ENCODE measurements at regions not wholly inside any gene's neighbourhood (a gene's known extent, or its start where the extent isn't known, plus 50 kb on each side); places are given as distances from the start of the nearest gene placed in this dataset.

DNA sequence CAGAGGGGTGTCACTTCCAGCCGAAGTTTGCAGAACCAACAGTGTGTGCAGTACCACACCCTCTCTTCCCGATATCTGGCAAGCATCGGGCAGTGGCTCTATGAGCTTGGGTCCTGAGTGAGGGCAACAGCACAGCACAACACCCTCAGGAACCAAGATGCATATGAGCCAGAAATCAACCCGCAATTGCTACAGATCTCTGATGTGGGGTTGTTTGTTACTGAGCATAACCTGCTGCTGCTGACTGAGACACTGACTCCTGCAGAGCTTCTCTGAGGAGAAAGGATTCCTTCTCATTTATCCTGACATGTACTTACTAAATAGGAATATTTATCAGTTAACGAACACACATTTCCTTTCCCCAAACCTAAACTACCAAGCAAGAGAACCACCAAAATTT is 218.3 kb downstream of the RBFOX3 start:
- intact Hi-C loops (cut with micrococcal nuclease) = loop anchor here (10.0 kb wide), 2 partner anchors 208 to 298 kb away; no protein-coding TSS in a partner anchor
- no peak for DNase-seq
- no peak for ATAC-seq

GRCh38 chr17:79391376-79392233 is 219.2 kb downstream of the RBFOX3 start:
- intact Hi-C loops (cut with micrococcal nuclease) = loop anchor here (10.0 kb wide), 2 partner anchors 207 to 297 kb away; no protein-coding TSS in a partner anchor

GRCh38 chr17:79389896-79390295 is 221.0 kb downstream of the RBFOX3 start:
- intact Hi-C loops (cut with micrococcal nuclease) = loop anchor here (10.0 kb wide), 2 partner anchors 205 to 295 kb away; no protein-coding TSS in a partner anchor

More at GRCh38 chr17:79391376-79392233, 219.2 kb downstream of the RBFOX3 start:
- DNase-seq (peak; percentile 79), ATAC-seq (peak; percentile 67)

GRCh38 chr17:79388556-79389295 is 222.1 kb downstream of the RBFOX3 start:
- ATAC-seq (peak; percentile 77), DNase-seq (peak; percentile 69)
- intact Hi-C loops (cut with micrococcal nuclease) = no loop called here

More at GRCh38 chr17:79389896-79390295, 221.0 kb downstream of the RBFOX3 start:
- ATAC-seq (no peak), DNase-seq (no peak)

DNA sequence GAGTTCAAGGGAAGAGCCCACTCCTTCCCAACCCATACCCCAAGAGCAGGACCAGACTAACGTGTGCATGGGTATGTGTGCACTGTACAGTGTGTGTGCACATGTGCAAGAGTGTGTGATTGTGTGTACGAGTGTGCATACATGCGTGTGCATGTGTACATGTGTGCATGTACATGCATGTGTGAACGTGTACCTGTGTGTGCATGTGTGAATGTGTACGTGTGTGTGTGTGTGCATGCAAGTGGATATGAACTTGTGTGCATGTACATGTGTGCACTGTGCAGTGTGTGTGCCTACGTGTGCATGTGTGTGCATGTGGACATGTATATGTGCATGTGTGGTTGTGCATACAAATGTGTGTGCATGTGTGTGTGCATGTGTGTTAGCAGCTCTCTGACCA is 223.1 kb downstream of the RBFOX3 start:
- DNase-seq (no peak), ATAC-seq (no peak)
- intact Hi-C loops (cut with micrococcal nuclease) = no loop called here

GRCh38 chr17:79385962-79386563 is 224.8 kb downstream of the RBFOX3 start:
- intact Hi-C loops (cut with micrococcal nuclease) = no loop called here
- DNase-seq = no peak
- ATAC-seq = no peak

DNA sequence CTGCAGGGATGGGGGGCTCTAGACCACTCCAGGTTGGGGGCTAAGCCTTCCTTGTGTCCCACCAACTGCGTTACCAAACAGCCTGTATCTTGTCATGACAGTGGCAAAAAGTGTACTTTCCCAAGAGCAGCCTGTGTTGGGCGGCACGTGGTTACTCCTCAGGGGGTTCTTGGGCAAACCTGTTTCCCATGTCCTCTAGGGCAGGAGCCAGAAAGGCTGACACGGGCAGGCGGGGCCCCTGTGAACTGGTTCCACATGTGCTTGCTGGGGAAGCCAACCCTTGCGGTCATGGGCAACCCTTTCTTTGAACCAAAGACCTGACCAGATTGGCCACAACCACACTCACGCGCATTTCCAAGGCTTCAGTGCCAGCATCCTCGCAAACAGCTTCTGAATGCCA is 228.5 kb downstream of the RBFOX3 start:
- ATAC-seq (no peak), DNase-seq (no peak)
- intact Hi-C loops (cut with micrococcal nuclease) = no loop called here

DNA sequence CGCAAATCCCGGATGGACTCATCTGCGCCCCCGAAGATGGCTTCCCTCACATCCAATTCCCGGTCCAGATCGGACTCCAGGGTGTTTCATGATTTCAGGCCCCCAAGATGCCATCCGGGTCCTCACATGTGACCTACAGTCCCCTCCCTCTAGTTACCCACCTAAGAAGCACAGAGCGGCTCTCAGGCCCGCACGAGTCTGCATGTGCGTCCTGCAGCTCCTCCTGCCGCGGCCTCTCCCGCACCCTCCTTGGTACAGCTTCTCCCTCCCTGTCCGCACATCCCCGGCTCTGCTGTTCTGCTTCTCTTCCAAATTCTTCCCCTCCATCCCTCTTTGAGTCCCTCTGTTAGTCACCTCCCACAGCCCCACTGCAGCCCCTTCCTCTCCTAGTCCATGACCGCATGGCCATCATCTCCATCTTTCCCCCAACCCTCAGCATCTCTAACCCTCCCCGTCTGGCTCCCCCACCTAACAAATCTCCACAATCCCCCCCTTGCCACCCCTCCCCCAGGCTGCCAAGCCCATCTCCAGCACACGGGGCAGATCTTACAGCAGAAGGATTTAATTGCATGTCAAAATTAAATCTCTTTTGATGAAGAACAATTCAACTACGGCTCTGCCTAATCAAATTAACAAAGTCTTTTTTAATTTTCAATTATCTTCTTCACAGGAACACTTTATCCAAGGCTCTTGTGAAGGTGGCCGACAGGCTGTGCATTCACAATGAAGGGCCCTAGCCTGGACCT is 231.0 kb downstream of the RBFOX3 start:
- intact Hi-C loops (cut with micrococcal nuclease) = no loop called here
- ATAC-seq = no peak
- DNase-seq = no peak

GRCh38 chr17:79377230-79377786 is 233.5 kb downstream of the RBFOX3 start:
- ATAC-seq (no peak), DNase-seq (no peak)
- intact Hi-C loops (cut with micrococcal nuclease) = no loop called here

DNA sequence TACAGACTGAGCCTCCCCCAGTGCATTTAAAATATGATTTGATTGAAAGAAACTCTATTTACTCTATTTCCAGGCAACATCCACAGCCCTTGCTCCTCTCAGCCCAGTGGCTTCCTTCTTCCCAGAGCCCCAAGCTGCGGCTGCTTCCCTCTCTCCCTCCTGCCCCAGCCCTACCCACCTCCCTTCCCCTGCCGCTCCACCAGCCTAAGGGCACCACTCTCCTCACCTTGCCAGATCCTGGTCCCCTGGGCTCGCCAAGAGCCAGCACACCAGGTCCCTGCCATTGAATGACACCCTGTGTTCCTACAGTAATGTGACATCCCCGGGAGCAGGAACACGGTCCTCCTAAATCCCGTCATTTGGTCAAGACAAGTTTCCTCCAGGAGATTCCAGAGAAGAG is 236.0 kb downstream of the RBFOX3 start:
- DNase-seq = no peak
- no peak for ATAC-seq
- intact Hi-C loops (cut with micrococcal nuclease) = no loop called here

GRCh38 chr17:79374087-79374689 is 236.7 kb downstream of the RBFOX3 start:
- ATAC-seq = no peak
- intact Hi-C loops (cut with micrococcal nuclease) = no loop called here
- no peak for DNase-seq

DNA sequence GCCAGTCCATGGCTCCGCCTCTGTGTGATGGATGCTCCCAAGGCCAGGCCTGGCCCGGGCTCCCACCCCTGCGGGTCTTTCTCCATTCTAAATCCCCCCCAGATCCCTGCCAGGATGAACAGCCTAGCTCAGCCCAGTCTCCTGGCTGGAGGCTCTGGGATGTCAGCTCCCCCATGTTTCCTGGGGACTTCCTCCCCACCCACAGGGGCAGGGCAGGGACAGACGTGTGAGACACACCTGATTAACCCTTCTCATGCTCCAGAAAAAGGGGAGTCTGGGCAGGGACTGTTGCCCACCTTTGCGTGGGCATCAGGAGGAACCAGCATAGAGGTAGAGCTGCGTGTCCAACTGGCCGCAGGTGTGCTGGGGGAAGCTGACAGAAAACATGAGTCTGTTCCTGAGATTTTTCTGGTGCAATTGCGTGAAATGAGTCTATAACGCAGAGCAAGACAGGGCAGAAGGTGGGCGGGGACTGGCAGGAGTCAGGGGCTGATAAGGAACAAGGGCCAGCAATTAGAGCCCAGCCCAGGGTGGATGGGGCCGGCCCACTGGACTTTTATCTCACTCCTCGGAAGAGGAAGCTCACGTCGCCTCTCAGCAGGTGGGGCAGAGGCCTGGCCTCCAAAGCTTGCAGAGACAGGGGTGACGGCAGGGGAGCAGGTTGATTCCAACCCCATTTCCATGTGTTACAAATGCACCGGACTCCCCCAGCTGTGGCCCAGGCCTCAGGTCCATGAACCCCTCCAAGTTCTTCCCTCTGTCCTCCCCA is 238.2 kb downstream of the RBFOX3 start:
- intact Hi-C loops (cut with micrococcal nuclease) = no loop called here
- ATAC-seq (no peak), DNase-seq (no peak)

DNA sequence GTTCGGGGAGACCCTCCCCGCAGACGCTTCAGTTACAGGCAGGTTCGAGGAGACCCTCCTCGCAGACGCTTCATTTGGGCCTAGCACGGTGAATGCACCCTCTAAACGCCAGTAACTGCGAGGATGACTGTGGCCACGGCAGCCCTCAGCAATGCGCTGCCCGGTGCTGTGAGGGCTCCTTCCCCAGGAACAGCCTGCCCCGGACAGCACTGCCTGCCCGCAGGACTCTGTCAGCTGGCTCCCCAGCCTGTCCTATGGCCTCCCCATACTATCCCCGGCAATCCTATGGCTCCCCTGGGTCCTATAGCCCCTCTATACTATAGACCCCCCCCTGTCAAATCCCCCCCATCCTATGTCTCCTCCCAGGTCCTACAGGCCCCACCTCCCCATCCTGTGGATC is 238.9 kb downstream of the RBFOX3 start:
- no peak for DNase-seq
- ATAC-seq = no peak
- intact Hi-C loops (cut with micrococcal nuclease) = no loop called here

DNA sequence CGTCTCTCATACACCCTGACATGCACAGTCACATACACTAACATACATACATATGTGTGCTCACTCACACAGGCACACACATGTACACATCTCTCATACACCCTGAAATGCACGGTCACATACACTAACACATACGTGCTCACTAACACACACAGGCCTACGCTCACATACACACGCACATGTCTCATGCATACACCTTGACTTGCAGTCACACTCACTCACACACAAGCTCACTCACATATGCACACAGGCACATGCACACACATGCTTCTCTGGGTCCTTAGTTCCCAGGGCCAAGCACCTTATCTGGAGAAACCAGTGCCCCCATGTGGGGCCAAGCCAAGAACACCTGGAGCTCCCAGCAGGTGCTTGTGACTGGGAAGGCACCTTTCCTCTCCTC is 240.3 kb downstream of the RBFOX3 start:
- DNase-seq (no peak), ATAC-seq (no peak)
- intact Hi-C loops (cut with micrococcal nuclease) = no loop called here

- ATAC-seq (no peak), DNase-seq (no peak)
- intact Hi-C loops (cut with micrococcal nuclease) = no loop called here
Observed at GRCh38 chr17:79370126-79370525, 240.7 kb downstream of the RBFOX3 start.

DNA sequence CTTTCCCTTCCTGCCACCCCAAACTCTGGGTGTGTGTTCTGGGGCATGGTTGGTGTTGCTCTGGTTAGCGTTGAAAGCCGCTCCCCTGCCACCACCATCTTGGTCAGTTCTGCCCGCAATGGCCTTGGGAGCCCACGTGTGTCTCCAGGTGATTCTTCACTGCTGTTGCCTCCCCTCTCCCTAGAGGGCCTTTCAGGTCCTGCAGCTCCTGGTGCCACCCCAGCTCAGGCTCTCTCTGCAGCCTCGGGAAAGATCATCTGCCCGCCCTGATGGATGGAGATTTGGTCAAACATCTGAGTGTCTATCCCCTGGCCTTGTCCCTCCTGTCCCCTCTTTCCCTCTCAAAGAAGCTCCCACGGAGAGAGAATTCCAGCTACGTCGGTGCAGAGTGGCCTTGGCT is 241.3 kb downstream of the RBFOX3 start:
- intact Hi-C loops (cut with micrococcal nuclease) = no loop called here
- ATAC-seq (no peak), DNase-seq (no peak)

DNA sequence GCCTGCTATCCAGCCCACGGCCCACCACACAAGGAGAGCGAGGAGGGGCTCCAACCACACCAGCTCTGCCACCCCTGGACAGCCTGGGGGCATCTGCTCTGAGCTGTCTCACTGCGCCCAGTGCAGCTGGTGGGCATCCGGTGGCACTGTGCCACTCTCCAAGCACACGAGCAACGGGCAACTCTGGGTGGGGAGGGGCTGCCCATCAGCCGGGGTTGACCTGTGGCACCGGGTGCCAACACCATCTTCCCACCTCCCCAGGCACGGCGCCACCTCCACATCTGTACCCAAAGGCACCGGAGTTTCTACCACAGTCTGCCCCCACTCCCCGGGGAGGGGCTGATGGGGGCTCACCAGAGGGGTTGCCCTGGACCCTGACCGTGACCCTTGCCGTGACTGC is 241.8 kb downstream of the RBFOX3 start:
- ATAC-seq (no peak), DNase-seq (no peak)
- intact Hi-C loops (cut with micrococcal nuclease) = no loop called here

DNA sequence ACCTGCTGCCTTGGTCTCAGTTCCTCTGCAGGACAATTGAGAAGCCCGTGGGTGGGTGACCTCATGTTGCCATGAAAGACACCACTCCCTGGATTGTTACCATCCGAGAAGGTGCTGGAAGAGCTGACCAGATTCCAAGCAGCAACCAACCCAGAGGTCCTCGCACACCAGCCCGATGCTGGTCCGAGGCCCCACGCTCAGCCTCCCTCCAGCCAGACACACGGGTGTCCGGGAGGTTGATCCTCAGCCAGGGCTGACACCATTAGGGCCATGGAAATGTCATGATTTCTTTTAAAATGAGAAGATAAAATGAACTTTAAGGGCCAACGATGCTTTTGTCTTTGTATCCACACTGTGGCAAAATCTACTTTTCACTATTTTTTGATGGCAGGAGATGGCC is 242.3 kb downstream of the RBFOX3 start:
- DNase-seq (no peak), ATAC-seq (no peak)
- intact Hi-C loops (cut with micrococcal nuclease) = no loop called here
